Adrenal gland (tissue), 5 donors: ENCODE measurements at regions not wholly inside any gene's neighbourhood (a gene's known extent, or its start where the extent isn't known, plus 50 kb on each side); places are given as distances from the start of the nearest gene placed in this dataset.

ENCODE experiments used
- POLR2A ChIP-seq, 2 donors: fragments of 450-650 bp; IDR thresholded peaks; one replicate each; pipeline ENCODE4 v1.6.1; 2017; ENCODE audit warnings: antibody characterized with exemption in 2 of 2, mild to moderate bottlenecking in 2 of 2, moderate library complexity in 1 of 2
- TF ChIP-seq, protein P1 (sequence below), 6 experiments: fragments of 450-650 bp in 4 of 6; fragments of 200-600 bp in 2 of 6; sonication (generic) in 1 of 6; IDR thresholded peaks; 1 replicate in 5 of 6; 2 replicates in 1 of 6; pipeline versions ENCODE4 v1.5.1 to v1.8.0; 2016 to 2021; ENCODE audit warnings: antibody characterized with exemption in 6 of 6, mild to moderate bottlenecking in 2 of 6, moderate library complexity in 1 of 6
- donor health status: DM: no; HTN: no; CAD: no.

DNA sequence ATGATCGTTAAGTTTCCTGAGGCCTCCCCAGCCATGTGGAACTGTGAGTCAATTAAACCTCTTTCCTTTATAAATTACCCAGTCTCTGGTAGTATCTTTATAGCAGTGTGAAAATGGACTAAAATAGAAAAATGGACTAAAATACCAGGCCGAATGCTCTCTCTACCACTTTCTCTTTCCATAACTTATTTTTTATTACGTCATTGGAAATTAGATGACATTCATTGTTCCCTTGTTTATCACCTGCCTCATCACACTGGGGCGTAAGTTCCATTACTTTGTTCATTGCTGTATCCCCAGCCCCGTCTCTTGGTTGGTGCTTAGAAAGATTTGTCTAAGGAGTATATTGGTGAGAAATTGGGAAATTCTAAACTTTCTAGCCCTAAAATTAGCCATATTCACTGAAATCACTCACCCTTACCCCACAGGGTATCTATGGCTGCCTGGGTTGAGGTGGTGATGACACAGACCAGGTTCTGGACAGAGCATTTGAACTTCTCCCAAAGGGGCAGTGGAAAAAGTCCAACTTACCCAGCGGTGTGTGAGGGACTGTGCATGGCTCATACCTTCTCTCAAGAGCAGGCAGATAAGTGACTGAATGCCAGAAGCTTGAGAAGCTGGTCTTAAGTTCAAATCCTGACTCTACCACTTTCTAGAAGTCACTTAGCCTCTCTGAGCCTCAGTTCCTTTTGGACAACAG, 50.9 kb upstream of the TP53I11 start:
- TF ChIP-seq, protein P1, sequence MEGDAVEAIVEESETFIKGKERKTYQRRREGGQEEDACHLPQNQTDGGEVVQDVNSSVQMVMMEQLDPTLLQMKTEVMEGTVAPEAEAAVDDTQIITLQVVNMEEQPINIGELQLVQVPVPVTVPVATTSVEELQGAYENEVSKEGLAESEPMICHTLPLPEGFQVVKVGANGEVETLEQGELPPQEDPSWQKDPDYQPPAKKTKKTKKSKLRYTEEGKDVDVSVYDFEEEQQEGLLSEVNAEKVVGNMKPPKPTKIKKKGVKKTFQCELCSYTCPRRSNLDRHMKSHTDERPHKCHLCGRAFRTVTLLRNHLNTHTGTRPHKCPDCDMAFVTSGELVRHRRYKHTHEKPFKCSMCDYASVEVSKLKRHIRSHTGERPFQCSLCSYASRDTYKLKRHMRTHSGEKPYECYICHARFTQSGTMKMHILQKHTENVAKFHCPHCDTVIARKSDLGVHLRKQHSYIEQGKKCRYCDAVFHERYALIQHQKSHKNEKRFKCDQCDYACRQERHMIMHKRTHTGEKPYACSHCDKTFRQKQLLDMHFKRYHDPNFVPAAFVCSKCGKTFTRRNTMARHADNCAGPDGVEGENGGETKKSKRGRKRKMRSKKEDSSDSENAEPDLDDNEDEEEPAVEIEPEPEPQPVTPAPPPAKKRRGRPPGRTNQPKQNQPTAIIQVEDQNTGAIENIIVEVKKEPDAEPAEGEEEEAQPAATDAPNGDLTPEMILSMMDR (IDR thresholded peaks at IDR 0.05): no peak
- TF ChIP-seq POLR2A (IDR thresholded peaks at IDR 0.05): no peak
